ENCODE measurements at regions not wholly inside any gene's neighbourhood (a gene's known extent, or its start where the extent isn't known, plus 50 kb on each side); places are given as distances from the start of the nearest gene placed in this dataset.

DNA sequence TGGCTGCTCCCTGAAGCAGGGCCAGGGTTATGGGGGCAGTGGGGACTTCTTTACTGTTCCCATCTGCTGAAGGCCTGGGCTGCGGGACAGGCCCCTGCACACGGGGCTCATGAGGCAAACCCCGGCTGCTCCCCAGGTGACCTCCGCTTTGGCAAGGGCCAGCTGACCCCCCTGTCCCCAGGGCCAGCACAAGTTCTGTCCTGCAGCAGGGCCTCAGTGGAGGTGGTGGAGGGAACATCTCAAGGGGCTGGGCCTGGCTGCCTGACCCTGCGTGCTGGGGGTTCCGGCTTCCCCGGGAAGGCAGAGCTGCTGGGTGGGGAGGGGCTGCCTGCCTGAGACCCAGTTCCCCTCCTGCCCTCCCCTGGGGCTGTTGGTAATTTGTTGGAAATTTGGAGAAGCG is 67.4 kb upstream of the RNU6ATAC start:
- TF ChIP-seq, protein P1, sequence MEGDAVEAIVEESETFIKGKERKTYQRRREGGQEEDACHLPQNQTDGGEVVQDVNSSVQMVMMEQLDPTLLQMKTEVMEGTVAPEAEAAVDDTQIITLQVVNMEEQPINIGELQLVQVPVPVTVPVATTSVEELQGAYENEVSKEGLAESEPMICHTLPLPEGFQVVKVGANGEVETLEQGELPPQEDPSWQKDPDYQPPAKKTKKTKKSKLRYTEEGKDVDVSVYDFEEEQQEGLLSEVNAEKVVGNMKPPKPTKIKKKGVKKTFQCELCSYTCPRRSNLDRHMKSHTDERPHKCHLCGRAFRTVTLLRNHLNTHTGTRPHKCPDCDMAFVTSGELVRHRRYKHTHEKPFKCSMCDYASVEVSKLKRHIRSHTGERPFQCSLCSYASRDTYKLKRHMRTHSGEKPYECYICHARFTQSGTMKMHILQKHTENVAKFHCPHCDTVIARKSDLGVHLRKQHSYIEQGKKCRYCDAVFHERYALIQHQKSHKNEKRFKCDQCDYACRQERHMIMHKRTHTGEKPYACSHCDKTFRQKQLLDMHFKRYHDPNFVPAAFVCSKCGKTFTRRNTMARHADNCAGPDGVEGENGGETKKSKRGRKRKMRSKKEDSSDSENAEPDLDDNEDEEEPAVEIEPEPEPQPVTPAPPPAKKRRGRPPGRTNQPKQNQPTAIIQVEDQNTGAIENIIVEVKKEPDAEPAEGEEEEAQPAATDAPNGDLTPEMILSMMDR (IDR thresholded peaks at IDR 0.05): no peak
- H3K27me3 ChIP-seq: peaks cover 23% of the 10 kb centered on the region
- no peak overlapping the region for H3K4me3 ChIP-seq (ENCODE audit: low read depth in 1 of 2, low read length in 1 of 2)
- H3K9me3 ChIP-seq: no peaks in the 10 kb centered on the region
- peaks cover 0 to under 1% of the 10 kb centered on the region in 2 experiments for H3K4me1 ChIP-seq (ENCODE audit: control insufficient read depth in 1 of 2, insufficient read depth in 1 of 2, low read depth in 1 of 2, low read length in 1 of 2)
- H3K36me3 ChIP-seq: no peaks in the 10 kb centered on the region
- no peak overlapping the region for H3K27ac ChIP-seq

DNA sequence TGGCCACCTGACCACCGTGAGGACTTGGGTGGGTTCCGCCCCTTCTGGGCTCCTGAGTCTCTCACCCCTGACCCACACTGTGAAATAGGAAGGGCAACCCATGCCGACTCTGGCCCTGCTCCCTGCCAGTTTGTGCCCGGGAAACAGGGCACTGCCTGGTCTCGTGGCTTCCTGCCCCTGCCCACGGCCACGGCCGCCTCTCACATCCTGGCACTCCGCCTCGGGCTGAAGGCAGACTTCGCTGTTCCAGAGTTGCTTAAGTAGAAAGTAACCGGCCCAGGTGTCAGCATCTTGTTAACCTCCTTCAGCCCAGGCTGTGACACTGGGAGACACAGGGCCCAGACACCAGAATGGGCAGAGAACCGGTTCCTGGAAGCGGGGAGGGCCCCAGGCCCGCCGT is 68.7 kb upstream of the RNU6ATAC start:
- Histone ChIP-seq H3K36me3 (no peaks in the 10 kb centered on the region), H3K4me1 (ENCODE audit: control insufficient read depth in 1 of 2, insufficient read depth in 1 of 2, low read depth in 1 of 2, low read length in 1 of 2) (no peaks in the 10 kb centered on the region), H3K9me3 (no peaks in the 10 kb centered on the region), H3K4me3 (ENCODE audit: low read depth in 1 of 2, low read length in 1 of 2) (no peak overlapping the region), H3K27me3 (peaks cover 22% of the 10 kb centered on the region), H3K27ac (no peak overlapping the region)
- TF ChIP-seq, protein P1 (IDR thresholded peaks at IDR 0.05): no peak

DNA sequence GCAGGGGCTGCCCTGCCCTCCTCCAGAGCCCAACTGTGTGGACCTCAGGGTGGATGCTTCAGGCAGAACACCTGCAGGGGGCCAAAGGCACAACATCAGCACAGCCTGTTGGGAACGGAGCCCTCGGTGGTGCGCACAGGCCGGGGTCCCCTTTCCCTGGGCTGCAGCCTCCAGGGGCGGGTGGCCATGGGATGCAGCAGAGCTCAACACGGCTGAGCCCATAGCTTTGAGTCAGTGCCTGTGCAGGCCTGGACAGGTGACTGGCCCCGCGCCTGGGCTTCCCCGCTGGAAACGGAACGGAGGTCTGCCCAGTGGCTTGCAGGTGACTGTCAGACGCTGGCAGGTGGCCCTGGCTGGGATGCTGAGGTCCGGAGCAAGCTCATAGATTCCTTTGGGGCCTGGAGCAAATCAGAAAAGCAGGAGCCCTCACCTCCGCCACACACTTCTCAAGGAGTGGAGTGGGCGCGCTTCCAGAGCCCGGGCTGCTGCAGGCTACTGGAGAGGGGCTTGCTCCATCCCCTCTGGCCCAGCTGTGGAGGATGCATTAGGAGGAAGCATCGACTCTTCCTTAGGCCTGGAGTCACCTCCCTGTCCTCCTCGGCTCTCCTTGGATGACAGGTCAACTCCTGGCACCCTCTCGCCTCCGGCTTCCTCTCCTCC is 69.8 kb upstream of the RNU6ATAC start:
- Histone ChIP-seq H3K4me3 (ENCODE audit: low read depth in 1 of 2, low read length in 1 of 2) (no peak overlapping the region), H3K9me3 (no peaks in the 10 kb centered on the region), H3K27ac (no peak overlapping the region), H3K27me3 (peaks cover 25% of the 10 kb centered on the region), H3K4me1 (ENCODE audit: control insufficient read depth in 1 of 2, insufficient read depth in 1 of 2, low read depth in 1 of 2, low read length in 1 of 2) (no peaks in the 10 kb centered on the region), H3K36me3 (no peaks in the 10 kb centered on the region)
- TF ChIP-seq, protein P1 (IDR thresholded peaks at IDR 0.05): no peak

DNA sequence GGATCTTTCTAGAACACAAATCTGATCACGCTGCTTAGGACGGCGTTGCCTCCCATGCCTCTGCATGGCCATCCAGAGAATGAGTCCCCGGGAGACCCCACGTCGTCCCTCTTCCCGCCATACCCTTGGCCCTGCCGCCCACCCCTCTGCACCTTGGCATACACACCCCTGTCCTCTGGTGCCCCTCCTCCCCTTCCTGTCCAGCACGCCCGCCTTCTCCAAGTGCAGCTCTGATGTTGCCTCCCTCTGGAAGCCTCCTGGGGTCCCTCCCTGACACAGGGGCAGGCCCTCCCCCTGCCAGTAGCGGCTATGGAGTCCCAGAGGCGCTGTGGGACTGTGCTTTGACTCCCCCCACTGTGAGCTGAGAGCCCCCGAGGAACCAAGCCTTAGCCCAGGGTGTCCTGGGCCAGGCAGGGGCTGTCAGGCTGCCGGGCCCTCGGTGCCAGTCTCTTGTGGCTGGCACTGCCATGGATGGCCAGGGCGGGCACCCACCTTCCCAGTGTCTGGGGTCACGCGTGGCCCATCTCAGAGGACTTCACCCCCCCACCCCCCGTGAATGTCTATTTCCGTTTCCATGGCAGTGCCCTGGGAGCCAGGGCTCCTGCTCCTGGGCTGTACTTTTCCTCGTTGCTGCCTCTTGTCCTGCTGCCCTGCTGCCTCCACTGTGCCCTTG is 70.5 kb upstream of the RNU6ATAC start:
- Histone ChIP-seq H3K4me3 (ENCODE audit: low read depth in 1 of 2, low read length in 1 of 2) (no peak overlapping the region), H3K27ac (no peak overlapping the region), H3K4me1 (ENCODE audit: control insufficient read depth in 1 of 2, insufficient read depth in 1 of 2, low read depth in 1 of 2, low read length in 1 of 2) (no peaks in the 10 kb centered on the region), H3K9me3 (no peaks in the 10 kb centered on the region), H3K27me3 (peaks cover 27% of the 10 kb centered on the region), H3K36me3 (no peaks in the 10 kb centered on the region)
- TF ChIP-seq, protein P1 (IDR thresholded peaks at IDR 0.05): no peak

DNA sequence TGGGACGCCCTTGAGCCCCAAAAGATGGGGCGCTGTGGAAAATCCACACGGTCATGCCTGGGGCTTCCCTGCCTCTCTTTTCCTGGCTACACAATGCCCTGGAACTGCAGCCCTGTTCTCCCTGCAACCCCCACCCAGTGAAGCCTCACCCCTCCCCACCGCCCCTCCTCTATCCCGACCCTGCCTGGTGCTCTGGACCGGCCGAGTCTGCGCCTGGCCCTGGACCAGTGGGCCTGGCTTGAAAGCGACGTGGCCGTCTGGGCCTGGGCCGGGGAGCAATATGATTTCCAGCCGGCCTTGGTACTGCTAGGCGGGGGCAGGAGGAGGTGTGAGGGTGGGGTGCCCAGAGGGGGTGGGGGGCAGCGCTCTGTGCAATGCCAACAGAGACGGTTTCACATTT is 71.0 kb upstream of the RNU6ATAC start:
- no peaks in the 10 kb centered on the region for H3K36me3 ChIP-seq
- TF ChIP-seq, protein P1 (IDR thresholded peaks at IDR 0.05): no peak
- H3K4me1 ChIP-seq (ENCODE audit: control insufficient read depth in 1 of 2, insufficient read depth in 1 of 2, low read depth in 1 of 2, low read length in 1 of 2): no peaks in the 10 kb centered on the region
- no peaks in the 10 kb centered on the region for H3K9me3 ChIP-seq
- no peak overlapping the region for H3K27ac ChIP-seq
- H3K27me3 ChIP-seq: peaks cover 33% of the 10 kb centered on the region
- no peak overlapping the region for H3K4me3 ChIP-seq (ENCODE audit: low read depth in 1 of 2, low read length in 1 of 2)
